Effector memory CD8-positive, alpha-beta T cell (primary cell): ENCODE measurements at regions not wholly inside any gene's neighbourhood (a gene's known extent, or its start where the extent isn't known, plus 50 kb on each side); places are given as distances from the start of the nearest gene placed in this dataset.
A peak's percentile ranks its signal among the peaks of the same experiment; 100 is the strongest.
"Not testable (repeated sequence)": the region's sequence is repeated elsewhere in the genome, so short reads cannot be mapped to it uniquely, and the experiment has no call there.

ENCODE experiments used
- ATAC-seq: fragments of 150-1000 bp; cut with Tn5 transposase; replicated peaks from 2 replicates; pipeline ENCODE4 v1.10.0; 2021; ENCODE audit warnings: mild to moderate bottlenecking, moderate library complexity
- DNase-seq, 3 experiments: peaks; one replicate each; pipeline ENCODE4 v3.0.0; 2021
- H3K27ac Mint-ChIP-seq, 2 donors: one replicate each; pipeline ENCODE4 v1.8.0; 2022; ENCODE audit warnings: mild to moderate bottlenecking in 2 of 2, mixed read lengths in 2 of 2, moderate library complexity in 2 of 2
- H3K27me3 Mint-ChIP-seq, 2 donors: one replicate each; pipeline ENCODE4 v1.8.0; 2022; ENCODE audit warnings: mixed read lengths in 2 of 2
- H3K36me3 Mint-ChIP-seq: one replicate; pipeline ENCODE4 v1.8.0; 2022; ENCODE audit warnings: mild to moderate bottlenecking, moderate library complexity, mixed read lengths; ENCODE audit not compliant: insufficient read depth
- H3K4me1 Mint-ChIP-seq, 2 donors: one replicate each; pipeline ENCODE4 v1.8.0; 2022; ENCODE audit warnings: low read depth in 2 of 2, mixed read lengths in 2 of 2
- H3K4me3 Mint-ChIP-seq, 2 donors: one replicate each; pipeline ENCODE4 v1.8.0; 2022; ENCODE audit warnings: mild to moderate bottlenecking in 2 of 2, mixed read lengths in 2 of 2, moderate library complexity in 2 of 2
- H3K9me3 Mint-ChIP-seq, 2 donors: one replicate each; pipeline ENCODE4 v1.8.0; 2022; ENCODE audit warnings: mixed read lengths in 2 of 2

GRCh38 chr2:134039912-134040581 is 213.8 kb upstream of the MGAT5 start:
- Mint-ChIP-seq H3K27ac (no peak overlapping the region), H3K9me3 (no peaks in the 10 kb centered on the region), H3K36me3 (peaks cover 3% of the 10 kb centered on the region), H3K4me3 (peak overlapping the region in 1 of 2 donors; percentile 13), H3K4me1 (peaks cover 3 to 8% of the 10 kb centered on the region in 2 donors), H3K27me3 (peaks cover 33 to 56% of the 10 kb centered on the region in 2 donors)
- DNase-seq: no peak
- ATAC-seq: no peak

- not testable (repeated sequence) for H3K36me3 Mint-ChIP-seq, H3K27ac Mint-ChIP-seq, H3K9me3 Mint-ChIP-seq, DNase-seq, H3K4me1 Mint-ChIP-seq, ATAC-seq, H3K4me3 Mint-ChIP-seq
- peaks cover 40 to 59% of the 10 kb centered on the region in 2 donors for H3K27me3 Mint-ChIP-seq
Measured at GRCh38 chr2:134040626-134041172, 213.2 kb upstream of the MGAT5 start.

GRCh38 chr2:134041877-134042276 is 212.0 kb upstream of the MGAT5 start:
- Mint-ChIP-seq H3K36me3 (peaks cover 3% of the 10 kb centered on the region), H3K4me3 (no peak overlapping the region), H3K27me3 (peaks cover 36 to 50% of the 10 kb centered on the region in 2 donors), H3K9me3 (no peaks in the 10 kb centered on the region), H3K4me1 (peaks cover 3 to 8% of the 10 kb centered on the region in 2 donors), H3K27ac (no peak overlapping the region)
- ATAC-seq: no peak
- DNase-seq: no peak

GRCh38 chr2:134043028-134043427 is 210.8 kb upstream of the MGAT5 start:
- peaks cover 35 to 50% of the 10 kb centered on the region in 2 donors for H3K27me3 Mint-ChIP-seq
- DNase-seq, H3K36me3 Mint-ChIP-seq, H3K4me1 Mint-ChIP-seq, H3K27ac Mint-ChIP-seq, H3K9me3 Mint-ChIP-seq, ATAC-seq, H3K4me3 Mint-ChIP-seq: not testable (repeated sequence)

- H3K9me3 Mint-ChIP-seq: no peaks in the 10 kb centered on the region
- no peak for ATAC-seq
- no peak overlapping the region for H3K27ac Mint-ChIP-seq
- no peak for DNase-seq
- no peaks in the 10 kb centered on the region for H3K4me1 Mint-ChIP-seq
- H3K4me3 Mint-ChIP-seq: no peak overlapping the region
- H3K36me3 Mint-ChIP-seq: no peaks in the 10 kb centered on the region
- peaks cover 6 to 7% of the 10 kb centered on the region in 2 donors for H3K27me3 Mint-ChIP-seq
Measured at GRCh38 chr2:134052173-134052572, 201.7 kb upstream of the MGAT5 start.

GRCh38 chr2:134056173-134056572 is 197.7 kb upstream of the MGAT5 start:
- DNase-seq (no peak), ATAC-seq (no peak)
- H3K36me3 Mint-ChIP-seq: no peaks in the 10 kb centered on the region
- H3K4me1 Mint-ChIP-seq: peaks cover 3 to 5% of the 10 kb centered on the region in 2 donors
- H3K4me3 Mint-ChIP-seq: no peak overlapping the region
- H3K27ac Mint-ChIP-seq: no peak overlapping the region
- peaks cover 0 to 13% of the 10 kb centered on the region in 2 donors for H3K27me3 Mint-ChIP-seq
- H3K9me3 Mint-ChIP-seq: no peaks in the 10 kb centered on the region

- Mint-ChIP-seq H3K27ac (peak overlapping the region in 1 of 2 donors; percentile 67), H3K4me3 (peak overlapping the region; percentile 13 to 43), H3K27me3 (peaks cover 15 to 17% of the 10 kb centered on the region in 2 donors)
- not testable (repeated sequence) for H3K36me3 Mint-ChIP-seq, H3K9me3 Mint-ChIP-seq, ATAC-seq, H3K4me1 Mint-ChIP-seq, DNase-seq
Measured at GRCh38 chr2:134061066-134061465, 192.8 kb upstream of the MGAT5 start.

- DNase-seq, H3K27ac Mint-ChIP-seq, H3K9me3 Mint-ChIP-seq, H3K4me3 Mint-ChIP-seq, ATAC-seq, H3K36me3 Mint-ChIP-seq, H3K4me1 Mint-ChIP-seq: not testable (repeated sequence)
- H3K27me3 Mint-ChIP-seq: peaks cover 15 to 17% of the 10 kb centered on the region in 2 donors
Measured at GRCh38 chr2:134062235-134062634, 191.6 kb upstream of the MGAT5 start.

- not testable (repeated sequence) for H3K27ac Mint-ChIP-seq, ATAC-seq, DNase-seq, H3K36me3 Mint-ChIP-seq, H3K4me1 Mint-ChIP-seq, H3K4me3 Mint-ChIP-seq, H3K9me3 Mint-ChIP-seq
- peaks cover 10 to 15% of the 10 kb centered on the region in 2 donors for H3K27me3 Mint-ChIP-seq
Measured at GRCh38 chr2:134063916-134064315, 190.0 kb upstream of the MGAT5 start.

- H3K9me3 Mint-ChIP-seq: no peaks in the 10 kb centered on the region
- no peaks in the 10 kb centered on the region for H3K36me3 Mint-ChIP-seq
- H3K27me3 Mint-ChIP-seq: peaks cover 9 to 11% of the 10 kb centered on the region in 2 donors
- DNase-seq (no peak), ATAC-seq (no peak)
- H3K4me1 Mint-ChIP-seq: no peaks in the 10 kb centered on the region
- no peak overlapping the region for H3K27ac Mint-ChIP-seq
- H3K4me3 Mint-ChIP-seq: no peak overlapping the region
Measured at GRCh38 chr2:134070281-134070741, 183.6 kb upstream of the MGAT5 start.

GRCh38 chr2:134072341-134072740 is 181.5 kb upstream of the MGAT5 start:
- no peaks in the 10 kb centered on the region for H3K36me3 Mint-ChIP-seq
- no peak for ATAC-seq

GRCh38 chr2:134073023-134073422 is 180.8 kb upstream of the MGAT5 start:
- Mint-ChIP-seq H3K36me3 (no peaks in the 10 kb centered on the region), H3K4me3 (no peak overlapping the region), H3K27me3 (peaks cover 17 to 37% of the 10 kb centered on the region in 2 donors), H3K4me1 (no peaks in the 10 kb centered on the region), H3K9me3 (no peaks in the 10 kb centered on the region), H3K27ac (no peak overlapping the region)
- DNase-seq (no peak), ATAC-seq (no peak)

More at GRCh38 chr2:134072341-134072740, 181.5 kb upstream of the MGAT5 start:
- Mint-ChIP-seq H3K27me3 (peaks cover 13 to 32% of the 10 kb centered on the region in 2 donors), H3K9me3 (no peaks in the 10 kb centered on the region), H3K4me1 (no peaks in the 10 kb centered on the region), H3K27ac (no peak overlapping the region), H3K4me3 (no peak overlapping the region)
- DNase-seq: no peak

- H3K9me3 Mint-ChIP-seq: no peaks in the 10 kb centered on the region
- H3K27me3 Mint-ChIP-seq: peaks cover 20 to 45% of the 10 kb centered on the region in 2 donors
- no peaks in the 10 kb centered on the region for H3K4me1 Mint-ChIP-seq
- H3K4me3 Mint-ChIP-seq: no peak overlapping the region
- no peak overlapping the region for H3K27ac Mint-ChIP-seq
- DNase-seq: no peak
- ATAC-seq: no peak
- no peaks in the 10 kb centered on the region for H3K36me3 Mint-ChIP-seq
Measured at GRCh38 chr2:134074619-134075018, 179.3 kb upstream of the MGAT5 start.

GRCh38 chr2:134075204-134075603 is 178.7 kb upstream of the MGAT5 start:
- no peak for ATAC-seq
- no peak overlapping the region for H3K27ac Mint-ChIP-seq
- no peaks in the 10 kb centered on the region for H3K4me1 Mint-ChIP-seq

More at GRCh38 chr2:134075204-134075603, 178.7 kb upstream of the MGAT5 start:
- H3K9me3 Mint-ChIP-seq: no peaks in the 10 kb centered on the region
- H3K27me3 Mint-ChIP-seq: peaks cover 24 to 51% of the 10 kb centered on the region in 2 donors
- H3K4me3 Mint-ChIP-seq: no peak overlapping the region
- DNase-seq: no peak
- no peaks in the 10 kb centered on the region for H3K36me3 Mint-ChIP-seq
